Esophagus squamous epithelium (tissue), 4 donors: ENCODE measurements at regions not wholly inside any gene's neighbourhood (a gene's known extent, or its start where the extent isn't known, plus 50 kb on each side); places are given as distances from the start of the nearest gene placed in this dataset.

ENCODE experiments used
- POLR2A ChIP-seq, 4 donors: fragments of 450-650 bp; IDR thresholded peaks; one replicate each; pipeline ENCODE4 v1.6.1; 2017; ENCODE audit warnings: antibody characterized with exemption in 4 of 4, mild to moderate bottlenecking in 4 of 4, moderate library complexity in 3 of 4
- TF ChIP-seq, protein P1 (sequence below), 6 experiments: fragments of 450-650 bp in 4 of 6; fragments of 200-600 bp in 2 of 6; sonication (generic) in 2 of 6; IDR thresholded peaks; one replicate each; pipeline ENCODE4 v1.5.1; 2016 to 2019; ENCODE audit warnings: antibody characterized with exemption in 6 of 6, mild to moderate bottlenecking in 4 of 6, moderate library complexity in 4 of 6

GRCh38 chr16:5895137-5895536 is 797.5 kb upstream of the EEF2KMT start:
- TF ChIP-seq, protein P1, sequence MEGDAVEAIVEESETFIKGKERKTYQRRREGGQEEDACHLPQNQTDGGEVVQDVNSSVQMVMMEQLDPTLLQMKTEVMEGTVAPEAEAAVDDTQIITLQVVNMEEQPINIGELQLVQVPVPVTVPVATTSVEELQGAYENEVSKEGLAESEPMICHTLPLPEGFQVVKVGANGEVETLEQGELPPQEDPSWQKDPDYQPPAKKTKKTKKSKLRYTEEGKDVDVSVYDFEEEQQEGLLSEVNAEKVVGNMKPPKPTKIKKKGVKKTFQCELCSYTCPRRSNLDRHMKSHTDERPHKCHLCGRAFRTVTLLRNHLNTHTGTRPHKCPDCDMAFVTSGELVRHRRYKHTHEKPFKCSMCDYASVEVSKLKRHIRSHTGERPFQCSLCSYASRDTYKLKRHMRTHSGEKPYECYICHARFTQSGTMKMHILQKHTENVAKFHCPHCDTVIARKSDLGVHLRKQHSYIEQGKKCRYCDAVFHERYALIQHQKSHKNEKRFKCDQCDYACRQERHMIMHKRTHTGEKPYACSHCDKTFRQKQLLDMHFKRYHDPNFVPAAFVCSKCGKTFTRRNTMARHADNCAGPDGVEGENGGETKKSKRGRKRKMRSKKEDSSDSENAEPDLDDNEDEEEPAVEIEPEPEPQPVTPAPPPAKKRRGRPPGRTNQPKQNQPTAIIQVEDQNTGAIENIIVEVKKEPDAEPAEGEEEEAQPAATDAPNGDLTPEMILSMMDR (IDR thresholded peaks at IDR 0.05): no peak
- TF ChIP-seq POLR2A (IDR thresholded peaks at IDR 0.05): no peak
